ENCODE measurements at regions not wholly inside any gene's neighbourhood (a gene's known extent, or its start where the extent isn't known, plus 50 kb on each side); places are given as distances from the start of the nearest gene placed in this dataset.
"Not testable (repeated sequence)": the region's sequence is repeated elsewhere in the genome, so short reads cannot be mapped to it uniquely, and the experiment has no call there.

DNA sequence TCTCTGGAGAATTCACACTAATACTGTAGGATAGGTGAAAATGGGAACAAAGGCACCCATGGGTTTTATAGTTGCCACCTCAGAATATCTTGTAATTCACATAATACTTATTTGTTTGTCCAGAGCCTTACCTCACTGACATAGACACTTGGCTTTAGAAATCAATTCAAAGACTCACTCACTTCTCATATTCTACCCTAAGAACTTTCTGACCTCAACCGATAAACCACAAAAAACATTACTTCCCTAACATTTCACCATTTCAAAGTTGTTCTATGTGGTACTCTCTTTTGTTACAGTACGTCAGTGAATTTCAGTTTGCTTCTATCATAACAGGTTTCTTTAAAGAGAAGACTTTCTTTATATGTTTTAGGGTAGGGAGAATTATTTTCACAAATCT, 359.3 kb downstream of the IGSF11 start:
- ATAC-seq: no peak
- no peak for DNase-seq (ENCODE audit: extremely low read depth in 1 of 4, low spot score in 3 of 4)
- Histone ChIP-seq H3K4me1 (replicated peaks in 1 of 2; ENCODE audit: control insufficient read depth in 2 of 2, insufficient read depth in 2 of 2, low read length in 2 of 2) (no peaks in the 10 kb centered on the region), H3K4me3 (no peak overlapping the region), H2AFZ (ENCODE audit: low read depth, low read length) (no peak overlapping the region), H3K27ac (ENCODE audit: extremely low read depth, low read depth, low read length) (no peak overlapping the region), H3K79me2 (ENCODE audit: control insufficient read depth, insufficient read depth, low read length) (no peaks in the 10 kb centered on the region), H3K9me3 (replicated peaks; ENCODE audit: control insufficient read depth, insufficient read depth, low read depth, low read length) (no peaks in the 10 kb centered on the region), H3K9ac (ENCODE audit: insufficient read depth in 1 of 2, low read depth in 2 of 2, low read length in 2 of 2) (no peak overlapping the region), H4K20me1 (replicated peaks; ENCODE audit: control insufficient read depth, insufficient read depth, low read length) (no peaks in the 10 kb centered on the region), H3K36me3 (ENCODE audit: control insufficient read depth, insufficient read depth, low read length) (no peaks in the 10 kb centered on the region), H3K4me2 (ENCODE audit: insufficient read depth, low read length) (no peak overlapping the region), H3K27me3 (ENCODE audit: control insufficient read depth in 2 of 2, insufficient read depth in 2 of 2, low read length in 2 of 2) (no peaks in the 10 kb centered on the region), H3K9me1 (ENCODE audit: control insufficient read depth, insufficient read depth, low read length) (no peaks in the 10 kb centered on the region)
- FAIRE-seq: no peak
- CTCF ChIA-PET (ENCODE audit: low intra/inter-chr PET ratio): no interaction called here
- TF ChIP-seq KDM4B (IDR thresholded peaks at IDR 0.05; ENCODE audit: borderline replicate concordance in 2 of 2, low read depth in 1 of 2) (no peak), ZNF140 (CRISPR knock-in tag; IDR thresholded peaks at IDR 0.05) (no peak)
- intact Hi-C loops (cut with micrococcal nuclease): no loop called here
- in situ Hi-C loops (cut with MboI): no loop called here
- no TSS peak for BruUV-seq (replicated peaks)
- POLR2A ChIA-PET: no interaction called here
- 32% methylated on average over 2 of the region's 2 CpGs for WGBS (ENCODE audit: insufficient coverage, low coverage, missing lambda C conversion rate)

DNA sequence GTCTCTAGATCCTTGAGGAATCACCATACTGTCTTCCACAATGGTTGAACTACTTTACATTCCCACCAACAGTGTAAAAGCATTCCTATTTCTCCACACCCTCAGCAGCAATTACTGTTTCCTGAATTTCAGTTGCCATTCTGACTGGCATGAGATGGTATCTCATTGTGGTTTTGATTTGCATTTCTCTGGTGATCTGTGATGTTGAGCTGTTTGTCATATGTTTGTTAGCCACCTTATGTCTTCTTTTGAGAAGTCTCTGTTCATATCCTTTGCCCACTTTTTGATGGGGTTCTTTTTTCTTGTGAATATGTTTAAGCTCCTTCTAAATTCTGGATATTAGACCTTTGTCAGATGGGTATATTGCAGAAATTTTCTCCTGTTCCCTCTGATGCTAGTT, 356.0 kb downstream of the IGSF11 start:
- H3K4me1 ChIP-seq (replicated peaks in 1 of 2; ENCODE audit: control insufficient read depth in 2 of 2, insufficient read depth in 2 of 2, low read length in 2 of 2); H4K20me1 ChIP-seq (replicated peaks; ENCODE audit: control insufficient read depth, insufficient read depth, low read length); H3K4me2 ChIP-seq (ENCODE audit: insufficient read depth, low read length); in situ Hi-C loops (cut with MboI); H2AFZ ChIP-seq (ENCODE audit: low read depth, low read length); H3K9me3 ChIP-seq (replicated peaks; ENCODE audit: control insufficient read depth, insufficient read depth, low read depth, low read length); POLR2A ChIA-PET; H3K4me3 ChIP-seq; H3K27ac ChIP-seq (ENCODE audit: extremely low read depth, low read depth, low read length); BruUV-seq (replicated peaks); ATAC-seq; H3K27me3 ChIP-seq (ENCODE audit: control insufficient read depth in 2 of 2, insufficient read depth in 2 of 2, low read length in 2 of 2); H3K79me2 ChIP-seq (ENCODE audit: control insufficient read depth, insufficient read depth, low read length); H3K36me3 ChIP-seq (ENCODE audit: control insufficient read depth, insufficient read depth, low read length); H3K9ac ChIP-seq (ENCODE audit: insufficient read depth in 1 of 2, low read depth in 2 of 2, low read length in 2 of 2); FAIRE-seq; CTCF ChIA-PET (ENCODE audit: low intra/inter-chr PET ratio); intact Hi-C loops (cut with micrococcal nuclease); H3K9me1 ChIP-seq (ENCODE audit: control insufficient read depth, insufficient read depth, low read length); DNase-seq (ENCODE audit: extremely low read depth in 1 of 4, low spot score in 3 of 4): not testable (repeated sequence)

Measured in K562 (cell line).